NCI-H510A (cell line): ENCODE measurements at regions not wholly inside any gene's neighbourhood (a gene's known extent, or its start where the extent isn't known, plus 50 kb on each side); places are given as distances from the start of the nearest gene placed in this dataset.
"Not testable (repeated sequence)": the region's sequence is repeated elsewhere in the genome, so short reads cannot be mapped to it uniquely, and the experiment has no call there.

ENCODE experiments used
- DNase-seq: peaks from one replicate; lab custom pipeline; 2025; lab: John Stamatoyannopoulos, UW

DNA sequence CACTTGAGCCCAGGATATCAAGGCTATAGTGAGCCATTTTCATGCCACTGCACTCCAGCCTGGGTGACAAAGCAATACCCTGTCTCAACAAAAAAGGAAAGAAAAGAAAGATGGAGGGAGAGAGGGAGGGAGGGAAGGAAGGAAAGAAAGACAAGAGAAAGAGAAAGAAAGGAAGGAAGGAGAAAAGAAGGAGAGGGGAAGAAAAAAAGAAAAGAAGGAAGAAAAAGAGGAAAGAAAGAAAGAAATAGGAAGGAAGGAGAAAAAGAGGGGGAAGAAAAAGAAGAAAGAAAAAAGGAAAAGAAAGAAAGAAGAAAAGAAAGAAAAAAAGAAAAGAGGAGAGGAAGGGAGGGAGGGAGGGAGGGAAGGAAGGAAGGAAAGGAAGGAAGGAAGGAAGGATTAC, 321.5 kb upstream of the CNTNAP2 start:
- DNase-seq: no peak

DNA sequence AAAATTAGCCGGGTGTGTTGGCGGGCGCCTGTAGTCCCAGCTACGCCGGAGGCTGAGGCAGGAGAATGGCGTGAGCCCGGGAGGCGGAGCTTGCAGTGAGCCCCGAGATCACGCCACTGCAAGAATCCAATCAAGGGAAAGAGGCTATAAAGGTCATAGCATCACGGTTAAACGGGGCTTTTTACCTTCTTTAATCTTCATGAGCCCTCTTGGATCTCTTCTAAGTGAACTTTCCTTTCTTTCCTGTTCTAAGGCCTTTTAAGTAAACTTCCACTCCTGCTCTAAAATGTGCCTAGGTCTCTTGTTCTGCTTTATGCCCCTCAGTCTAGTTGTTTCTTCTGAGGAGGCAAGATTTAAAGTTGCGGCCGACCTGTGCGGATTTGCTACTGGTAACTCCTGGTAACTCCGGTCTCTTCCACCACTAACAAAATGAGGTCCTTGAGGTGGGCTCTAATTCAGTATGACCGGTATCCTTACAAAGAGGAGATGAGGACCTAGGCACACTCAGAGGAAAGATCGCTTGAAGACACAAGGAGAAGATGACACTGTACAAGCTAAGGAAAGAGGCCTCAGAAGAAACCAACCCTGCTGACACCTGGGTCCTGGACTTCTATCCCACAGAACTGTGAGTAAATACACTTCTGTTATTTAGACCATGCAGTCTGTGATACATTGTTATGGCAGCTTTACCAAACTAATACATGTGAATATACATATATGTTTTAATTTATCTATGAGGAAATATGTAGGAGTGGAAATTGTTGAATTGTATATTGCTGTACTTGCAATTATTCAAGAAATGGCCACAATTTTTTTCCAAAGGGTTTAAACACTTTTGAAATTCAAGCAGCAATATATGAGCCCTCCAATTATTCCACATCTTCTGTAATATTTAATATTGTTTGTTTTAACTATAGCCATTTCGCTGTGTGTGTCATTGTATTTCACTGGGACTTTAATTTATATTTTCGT, 331.5 kb upstream of the CNTNAP2 start:
- no peak for DNase-seq

DNA sequence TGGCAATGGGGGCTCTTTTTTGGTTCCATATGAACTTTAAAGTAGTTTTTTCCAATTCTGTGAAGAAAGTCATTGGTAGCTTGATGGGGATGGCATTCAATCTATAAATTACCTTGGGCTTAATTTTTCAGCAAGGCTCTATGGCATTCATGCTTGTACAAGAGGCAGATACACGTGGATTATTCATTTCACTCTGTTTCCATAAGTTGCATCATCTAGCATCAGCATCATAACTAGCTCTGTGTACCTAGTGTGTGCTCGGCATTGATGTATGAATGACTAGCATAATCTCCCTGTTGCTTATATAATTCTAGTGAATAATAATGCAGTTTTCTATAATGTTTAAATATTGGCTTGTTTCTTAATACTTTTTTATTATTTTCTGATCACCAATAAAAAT, 335.2 kb upstream of the CNTNAP2 start:
- DNase-seq: not testable (repeated sequence)

DNA sequence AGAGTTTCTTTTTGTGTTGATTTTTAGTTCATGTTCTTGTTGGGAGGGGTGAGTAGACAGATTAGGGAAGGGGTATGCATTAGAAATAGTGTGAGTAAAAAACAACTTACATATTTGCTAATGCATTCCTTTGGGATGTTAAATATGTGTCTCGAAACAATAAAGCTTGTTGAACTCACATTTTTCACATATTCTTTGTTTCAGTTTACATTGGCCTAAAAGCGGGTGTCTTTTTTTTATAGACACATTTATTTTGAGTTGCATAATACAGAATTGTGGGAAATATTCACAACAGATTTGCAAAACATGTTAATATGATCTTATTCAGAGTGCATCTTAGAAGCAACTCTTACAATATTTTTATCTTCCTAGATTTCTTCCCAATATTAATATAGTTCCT, 337.5 kb upstream of the CNTNAP2 start:
- no peak for DNase-seq

DNA sequence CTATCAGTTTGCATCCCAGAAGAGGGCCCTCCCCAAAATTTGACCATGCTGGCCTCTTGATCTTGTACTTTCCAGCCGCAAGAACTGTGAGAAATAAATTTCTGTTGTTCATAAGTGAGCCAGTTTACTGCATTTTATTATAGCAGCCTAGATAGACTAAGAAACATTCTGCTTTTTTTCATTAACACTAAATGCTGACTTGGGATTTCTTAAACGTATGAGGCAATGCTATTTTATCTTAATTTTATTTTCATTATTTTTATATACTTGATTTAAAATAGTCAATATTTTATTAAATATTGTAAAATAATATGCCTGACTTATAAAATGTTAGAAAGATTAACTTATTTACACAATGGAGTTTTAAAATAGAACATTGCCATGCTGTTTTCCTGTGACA, 341.8 kb upstream of the CNTNAP2 start:
- no peak for DNase-seq

DNA sequence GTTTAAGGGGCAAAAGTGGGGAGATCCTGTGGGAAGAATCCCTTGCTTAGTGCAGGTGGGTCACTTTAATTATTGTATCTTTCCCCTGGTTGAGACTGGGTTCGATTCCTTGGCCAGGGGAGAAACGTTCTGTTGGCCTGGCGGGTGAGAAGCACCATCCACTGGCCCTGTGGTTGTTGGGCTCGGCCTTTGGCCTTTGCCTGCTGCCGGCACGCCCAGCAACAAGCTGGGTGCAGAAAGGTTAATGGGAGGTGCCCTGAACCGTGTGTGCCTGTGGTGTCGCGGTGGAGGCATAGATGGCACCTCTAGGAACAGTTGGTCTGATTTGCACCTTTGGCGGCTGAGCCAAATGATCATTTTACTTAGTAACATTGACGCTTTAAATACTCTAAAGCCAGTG, 363.6 kb upstream of the CNTNAP2 start:
- DNase-seq: no peak

DNA sequence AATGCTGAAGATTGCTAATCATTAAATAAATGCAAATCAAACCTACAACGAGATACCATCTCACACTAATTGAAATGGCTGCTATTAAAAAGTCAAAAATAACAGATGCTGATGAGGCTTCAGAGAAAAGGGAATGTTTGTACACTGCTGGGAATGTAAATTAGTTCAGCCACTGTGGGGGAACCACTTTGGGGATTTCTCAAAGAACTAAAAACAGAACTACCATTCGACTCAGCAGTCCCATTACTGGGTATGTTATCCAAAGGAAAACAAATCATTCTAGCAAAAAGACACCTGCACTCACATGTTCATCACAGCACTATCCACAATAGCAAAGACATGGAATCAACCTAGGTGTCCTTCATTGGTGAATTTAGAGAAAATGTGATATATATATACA, 379.0 kb upstream of the CNTNAP2 start:
- no peak for DNase-seq

DNA sequence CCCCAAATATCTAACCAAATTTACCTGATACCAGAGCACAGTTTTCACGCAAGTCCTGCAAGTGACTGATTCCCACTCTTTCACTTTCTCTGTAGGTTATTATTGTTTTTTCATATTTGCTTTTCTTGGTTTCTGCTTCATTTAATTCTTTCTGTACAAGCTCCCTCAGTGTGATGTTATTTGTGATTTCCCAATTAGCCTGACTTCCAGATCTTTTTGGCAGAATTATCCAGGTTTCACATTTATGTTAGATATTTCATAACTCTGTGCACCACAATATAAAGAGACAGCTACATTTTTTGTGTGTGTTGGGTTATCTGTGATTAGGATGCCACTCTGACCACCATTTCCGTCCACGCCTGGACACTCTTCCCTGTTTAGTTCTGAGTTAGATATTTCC, 381.5 kb upstream of the CNTNAP2 start:
- no peak for DNase-seq

DNA sequence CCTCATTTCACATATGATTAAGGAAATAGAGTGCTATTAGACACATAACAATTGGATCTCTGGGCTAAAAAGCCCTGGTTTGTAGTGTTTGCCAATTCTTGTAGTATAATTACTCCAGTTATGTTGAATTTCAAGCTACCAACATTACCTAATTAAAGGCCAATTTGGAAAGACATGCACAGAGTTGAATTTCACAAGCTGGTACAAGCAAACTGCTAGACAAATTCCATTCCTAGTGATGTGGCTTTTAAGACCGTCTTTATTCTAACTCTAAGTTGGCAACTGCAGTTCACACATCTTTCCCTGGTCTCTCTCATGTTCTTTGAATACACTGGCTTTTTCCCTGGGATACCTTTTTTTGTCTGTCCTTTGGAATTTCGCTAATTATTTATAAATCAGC, 384.1 kb upstream of the CNTNAP2 start:
- DNase-seq: no peak

DNA sequence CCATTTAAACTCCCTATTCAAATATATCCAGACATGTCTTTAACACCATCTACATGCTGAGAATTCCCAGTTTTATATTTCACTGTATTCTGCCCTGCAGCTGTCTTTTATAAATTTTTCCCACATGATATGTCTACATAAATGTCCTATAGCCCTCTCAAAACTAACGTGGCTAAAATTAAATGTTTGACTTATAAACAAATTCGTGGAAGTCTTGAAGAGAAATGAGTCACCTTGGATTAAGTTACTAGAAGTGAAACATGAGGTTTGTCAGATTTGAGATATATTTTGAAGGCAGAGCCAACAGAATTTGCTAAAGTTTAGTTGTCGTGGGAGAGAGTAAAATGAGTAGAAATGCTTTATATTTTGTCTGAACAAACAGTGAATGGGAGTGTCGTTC, 386.9 kb upstream of the CNTNAP2 start:
- no peak for DNase-seq

DNA sequence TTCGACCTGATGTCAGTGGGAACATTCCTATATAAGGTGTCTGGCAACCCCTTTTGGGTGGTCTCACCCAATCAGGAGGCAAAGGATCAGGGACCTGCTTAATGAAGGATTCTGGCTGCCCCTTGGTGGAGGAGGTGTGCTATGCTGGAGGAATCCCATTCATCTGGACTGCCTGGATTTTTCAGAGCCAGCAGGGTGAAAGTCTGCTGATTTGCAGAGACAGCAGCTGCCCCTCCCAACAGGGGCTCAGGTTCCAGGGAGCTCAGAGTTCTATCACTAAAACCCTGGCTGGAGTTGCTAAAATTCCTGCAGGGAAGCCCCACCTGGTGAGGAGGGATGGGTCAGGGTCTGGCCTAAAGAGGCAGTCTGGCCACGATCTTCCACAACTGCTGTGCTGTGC, 398.5 kb upstream of the CNTNAP2 start:
- DNase-seq: no peak

DNA sequence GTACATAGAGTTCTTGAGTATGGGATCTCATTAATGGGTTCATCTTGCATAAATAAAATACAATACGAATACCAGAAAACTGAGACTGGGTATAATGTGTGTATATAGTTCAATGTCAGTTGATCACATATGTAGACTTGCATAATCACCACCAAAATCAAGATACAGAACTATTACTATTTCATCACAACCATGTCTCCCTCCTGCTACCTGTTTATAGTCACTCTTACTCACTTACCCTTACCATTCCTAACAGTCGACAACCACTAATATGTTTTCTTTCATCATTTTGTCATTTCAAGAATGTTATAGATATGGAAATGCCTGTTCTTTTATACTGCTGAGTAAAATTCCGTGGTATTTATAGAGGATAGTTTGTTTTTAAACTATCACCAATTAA, 416.1 kb upstream of the CNTNAP2 start:
- no peak for DNase-seq

DNA sequence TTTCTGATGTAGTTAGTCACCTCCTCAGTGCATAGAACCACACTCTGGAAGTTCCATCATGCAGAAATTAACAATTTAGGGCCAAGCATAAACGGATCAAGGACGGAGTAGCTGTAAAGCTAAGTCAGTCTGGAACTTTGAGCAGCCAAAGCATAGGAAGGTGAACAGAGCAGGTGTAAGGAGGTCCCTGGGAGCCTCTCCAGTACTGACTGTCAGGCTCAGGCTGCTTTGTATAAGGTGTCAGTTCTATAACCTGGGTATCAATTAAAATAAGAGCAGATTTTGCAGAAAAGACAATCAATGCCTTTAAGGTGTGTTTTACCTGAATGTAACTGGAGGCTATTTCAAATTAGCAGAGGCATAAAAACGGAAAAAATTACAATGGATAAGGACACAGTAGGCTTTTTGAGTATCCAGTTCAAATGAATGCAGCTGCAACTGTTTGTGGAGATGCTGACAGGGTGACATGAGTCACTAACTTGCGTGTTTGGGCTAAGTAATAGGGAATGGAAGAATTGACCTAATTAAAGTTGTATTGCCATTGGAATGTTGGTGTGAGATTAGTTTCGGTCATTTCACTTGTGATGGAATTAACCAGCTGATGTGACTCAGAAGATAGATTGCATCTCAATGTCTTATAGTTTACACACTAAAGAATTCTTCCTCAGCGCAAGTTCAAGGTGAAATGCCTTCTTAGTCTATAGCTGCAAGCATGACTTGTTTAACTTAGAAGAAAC, 417.9 kb upstream of the CNTNAP2 start:
- no peak for DNase-seq

DNA sequence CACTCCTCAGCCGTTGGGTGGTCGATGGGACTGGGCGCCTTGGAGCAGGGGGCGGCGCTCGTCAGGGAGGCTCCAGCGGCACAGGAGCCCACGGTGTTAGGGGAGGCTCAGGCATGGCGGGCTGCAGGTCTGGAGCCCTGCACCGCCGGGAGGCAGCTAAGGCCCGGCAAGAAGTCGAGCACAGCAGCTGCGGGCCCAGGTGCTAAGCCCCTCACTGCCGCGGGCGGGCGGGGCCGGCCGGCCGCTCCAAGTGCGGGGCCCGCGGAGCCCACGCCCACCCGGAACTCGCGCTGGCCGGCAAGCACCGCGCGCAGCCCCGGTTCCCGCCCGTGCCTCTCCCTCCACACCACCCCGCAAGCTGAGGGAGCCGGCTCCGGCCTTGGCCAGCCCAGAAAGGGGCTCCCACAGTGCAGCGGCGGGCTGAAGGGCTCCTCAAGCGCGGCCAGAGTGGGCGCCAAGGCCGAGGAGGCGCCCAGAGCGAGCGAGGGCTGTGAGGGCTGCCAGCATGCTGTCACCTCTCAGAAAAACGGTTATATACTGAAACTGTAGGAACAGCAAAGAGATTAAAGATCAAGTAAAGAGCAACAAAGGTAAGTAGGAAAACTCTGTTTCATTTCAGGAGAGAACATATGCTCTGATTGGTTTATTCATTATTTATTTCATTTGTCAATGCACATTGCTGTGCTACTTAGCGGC, 419.0 kb upstream of the CNTNAP2 start:
- not testable (repeated sequence) for DNase-seq

DNA sequence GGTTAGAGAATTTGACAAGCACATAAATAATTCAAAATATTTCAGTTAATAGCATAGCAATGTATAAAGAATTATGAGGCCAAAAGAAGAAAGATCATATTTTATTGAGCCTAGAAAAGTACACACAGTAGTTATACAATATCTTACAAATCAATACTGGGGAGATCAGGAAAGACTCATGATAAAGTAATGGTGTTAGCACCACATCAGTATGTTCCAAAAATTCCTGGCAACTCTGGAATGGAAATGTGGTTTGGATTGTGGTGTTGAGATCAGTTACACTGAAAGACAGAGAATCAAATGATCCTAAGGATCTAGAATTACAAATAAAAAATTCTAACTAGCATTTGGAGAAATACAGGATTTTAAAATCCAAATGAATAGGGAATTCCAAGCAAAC, 420.5 kb upstream of the CNTNAP2 start:
- DNase-seq: no peak

DNA sequence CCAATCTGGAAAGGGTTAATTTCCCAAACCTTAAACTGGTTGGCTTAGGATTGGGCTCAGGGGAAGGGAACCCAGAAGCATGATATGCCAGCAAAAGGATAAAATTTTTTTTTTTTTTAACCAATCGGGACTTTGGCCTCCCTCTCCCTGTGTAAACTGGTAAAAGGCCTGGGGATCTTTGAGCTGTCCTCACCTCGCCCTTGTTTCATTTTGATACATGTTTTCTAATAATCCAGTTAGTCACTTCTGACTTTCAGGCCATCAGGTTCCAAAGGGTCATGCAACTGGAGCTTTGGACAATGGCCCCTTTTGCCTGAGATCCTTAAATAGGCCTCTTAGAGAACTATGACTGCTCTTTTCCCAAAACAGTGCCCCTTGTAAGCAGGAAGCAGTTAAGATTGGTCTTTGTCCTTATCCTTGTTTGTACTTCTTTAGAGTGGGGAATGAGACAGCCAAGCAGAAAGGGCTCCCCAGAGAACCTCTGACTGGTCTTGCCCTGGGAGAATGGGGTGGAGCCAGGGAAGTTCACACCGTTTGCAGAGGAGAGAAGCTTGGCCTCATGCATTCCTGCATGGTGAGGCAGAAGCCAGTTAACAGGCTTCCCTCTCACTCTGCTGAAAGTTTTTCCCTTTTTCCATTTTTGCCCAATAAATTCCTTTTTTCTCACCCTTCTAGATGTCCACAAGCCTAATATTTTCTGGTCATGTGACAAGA, 424.2 kb upstream of the CNTNAP2 start:
- DNase-seq: no peak

DNA sequence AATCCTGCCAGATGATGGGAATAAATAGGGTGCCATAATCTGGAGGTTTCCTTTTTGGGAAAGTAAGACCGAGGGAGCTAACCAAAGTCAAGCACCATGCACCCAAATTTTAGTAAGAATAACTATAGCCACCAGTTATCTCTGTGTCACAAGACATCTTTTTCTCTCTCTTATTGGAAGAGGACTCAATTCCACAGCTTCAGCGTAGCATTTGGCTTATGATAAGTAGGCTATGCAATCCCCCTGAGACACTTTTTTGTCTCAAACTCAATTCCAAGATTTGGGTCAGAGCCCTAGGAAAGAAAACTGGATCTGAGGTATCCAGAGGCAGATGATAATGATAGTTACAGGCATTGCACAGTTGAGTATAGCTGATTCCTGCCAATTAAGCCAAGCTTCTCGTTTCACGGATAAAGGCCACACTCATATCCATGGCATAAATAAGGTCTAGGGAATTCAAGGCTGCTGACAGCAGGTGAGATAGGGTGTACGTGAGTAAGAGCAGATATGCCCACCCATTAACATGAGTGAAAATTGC, 425.2 kb upstream of the CNTNAP2 start:
- DNase-seq: no peak

DNA sequence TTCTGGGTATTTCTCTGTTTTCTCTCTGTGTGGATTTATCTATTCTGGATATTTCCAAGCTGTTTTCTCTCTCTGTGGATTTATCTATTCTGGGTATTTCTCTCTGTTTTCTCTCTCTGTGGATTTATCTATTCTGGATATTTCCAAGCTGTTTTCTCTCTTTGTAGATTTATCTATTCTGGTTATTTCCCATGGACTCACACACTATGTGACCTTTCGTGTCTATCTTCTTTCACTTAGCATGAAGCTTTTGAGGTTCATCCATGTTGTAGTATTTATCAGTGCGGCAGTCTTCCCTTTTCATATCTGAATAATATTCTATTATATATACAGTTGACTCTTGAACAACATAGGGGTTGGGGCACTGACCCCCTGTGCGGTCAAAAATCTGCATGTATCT, 435.0 kb upstream of the CNTNAP2 start:
- DNase-seq: no peak

DNA sequence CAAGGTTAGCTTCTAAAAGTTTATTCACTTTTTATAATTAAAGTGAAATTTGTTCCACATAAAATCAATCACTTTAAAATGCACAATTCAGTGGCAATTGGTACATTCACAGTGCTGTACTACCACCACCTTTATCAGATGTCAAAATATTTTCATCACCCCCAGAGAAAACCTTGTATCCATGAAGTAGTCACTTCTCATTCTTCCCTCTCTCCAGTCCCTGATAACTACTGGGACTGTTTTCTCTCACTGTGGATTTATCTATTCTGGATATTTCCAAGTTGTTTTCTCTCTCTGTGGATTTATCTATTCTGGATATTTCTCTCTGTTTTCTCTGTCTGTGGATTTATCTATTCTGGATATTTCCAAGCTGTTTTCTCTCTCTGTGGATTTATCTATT, 435.4 kb upstream of the CNTNAP2 start:
- DNase-seq: no peak

DNA sequence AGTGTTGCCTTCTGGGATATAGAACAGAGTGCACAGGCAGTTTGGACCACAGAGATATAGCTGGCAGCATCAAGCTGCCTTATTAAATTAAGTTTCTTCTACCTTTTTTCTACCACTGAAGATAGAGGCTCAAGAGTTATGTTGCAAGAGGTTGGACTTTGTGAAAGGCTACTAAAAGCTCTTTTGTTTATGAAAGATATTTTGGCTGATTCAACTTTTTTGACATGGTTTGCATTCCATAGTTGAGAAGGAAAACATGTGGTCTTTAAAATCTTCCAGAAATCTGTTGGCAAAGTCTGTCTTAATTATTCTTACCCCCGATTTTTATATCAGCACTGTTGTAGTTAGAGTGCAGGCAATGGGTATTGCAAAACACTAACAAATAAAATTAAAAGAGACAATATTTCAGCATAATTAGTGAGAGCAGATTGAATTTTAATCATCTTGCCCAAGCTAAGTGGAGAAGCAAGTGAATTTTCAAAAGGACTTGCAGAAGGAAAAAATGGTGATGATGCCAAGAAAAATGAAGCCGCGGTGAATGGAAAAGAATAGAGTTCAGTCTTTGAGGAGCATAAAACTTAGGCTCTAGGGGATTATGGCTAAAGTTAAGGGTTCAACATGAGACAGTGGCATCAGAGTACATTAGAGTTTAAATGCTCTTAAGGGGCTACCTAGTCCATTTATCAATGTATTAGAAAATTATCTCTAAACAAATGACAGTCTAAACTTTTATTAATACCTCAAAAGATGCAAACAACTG, 450.9 kb upstream of the CNTNAP2 start:
- no peak for DNase-seq

DNA sequence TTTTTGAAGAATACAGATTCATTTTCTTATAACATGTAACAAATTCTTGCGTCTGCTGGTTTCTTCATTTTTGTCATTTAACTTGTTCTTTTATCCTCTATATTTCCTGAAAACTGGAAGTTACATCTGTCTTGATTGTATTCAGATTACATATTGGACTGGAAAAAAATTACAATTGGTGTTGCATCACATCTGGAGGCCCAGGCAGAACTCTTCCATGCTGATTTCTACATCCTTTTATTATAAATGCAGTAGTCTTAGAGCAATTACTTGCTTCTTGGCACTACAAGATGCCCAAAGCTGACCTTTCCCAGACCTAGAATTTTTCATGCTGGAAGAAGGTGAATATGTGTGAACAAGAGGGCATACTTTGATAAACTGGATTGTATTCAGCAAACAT, 460.9 kb upstream of the CNTNAP2 start:
- no peak for DNase-seq
